ENCODE measurements at regions not wholly inside any gene's neighbourhood (a gene's known extent, or its start where the extent isn't known, plus 50 kb on each side); places are given as distances from the start of the nearest gene placed in this dataset.
"Not testable (repeated sequence)": the region's sequence is repeated elsewhere in the genome, so short reads cannot be mapped to it uniquely, and the experiment has no call there.

DNA sequence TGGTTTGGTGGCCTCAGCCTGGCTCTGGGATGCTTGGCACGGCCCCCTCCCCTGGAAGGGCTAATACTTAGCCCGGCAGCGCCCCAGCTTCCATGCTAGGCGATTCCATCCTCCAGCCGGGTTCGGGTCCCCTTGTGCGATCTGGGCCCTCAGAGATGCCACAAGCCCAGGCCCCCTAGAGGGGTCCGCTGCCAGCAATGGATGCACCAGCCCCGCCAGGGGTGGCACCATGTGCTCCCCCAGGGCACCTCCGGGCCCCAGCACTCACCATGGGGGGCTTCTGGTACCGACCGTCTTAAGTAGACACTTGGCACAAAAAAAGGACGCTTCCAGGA lies 125.7 kb upstream of the KCTD7 start:
- ATAC-seq (ENCODE audit: low FRiP score in 2 of 2) (no peak), DNase-seq (peak in 1 of 2 donors; percentile 62)
- H3K36me3 ChIP-seq: no peaks in the 10 kb centered on the region
- H3K27me3 ChIP-seq: peaks cover 0 to 9% (median 5%) of the 10 kb centered on the region in 4 donors
- no peaks in the 10 kb centered on the region for H3K9me3 ChIP-seq
- no peak overlapping the region for H3K27ac ChIP-seq
- WGBS, 2 donors: 84 to 97% methylated on average over 6 to 9 of the region's 13 CpGs
- no peak overlapping the region for H3K4me3 ChIP-seq
- TF ChIP-seq, protein P1, sequence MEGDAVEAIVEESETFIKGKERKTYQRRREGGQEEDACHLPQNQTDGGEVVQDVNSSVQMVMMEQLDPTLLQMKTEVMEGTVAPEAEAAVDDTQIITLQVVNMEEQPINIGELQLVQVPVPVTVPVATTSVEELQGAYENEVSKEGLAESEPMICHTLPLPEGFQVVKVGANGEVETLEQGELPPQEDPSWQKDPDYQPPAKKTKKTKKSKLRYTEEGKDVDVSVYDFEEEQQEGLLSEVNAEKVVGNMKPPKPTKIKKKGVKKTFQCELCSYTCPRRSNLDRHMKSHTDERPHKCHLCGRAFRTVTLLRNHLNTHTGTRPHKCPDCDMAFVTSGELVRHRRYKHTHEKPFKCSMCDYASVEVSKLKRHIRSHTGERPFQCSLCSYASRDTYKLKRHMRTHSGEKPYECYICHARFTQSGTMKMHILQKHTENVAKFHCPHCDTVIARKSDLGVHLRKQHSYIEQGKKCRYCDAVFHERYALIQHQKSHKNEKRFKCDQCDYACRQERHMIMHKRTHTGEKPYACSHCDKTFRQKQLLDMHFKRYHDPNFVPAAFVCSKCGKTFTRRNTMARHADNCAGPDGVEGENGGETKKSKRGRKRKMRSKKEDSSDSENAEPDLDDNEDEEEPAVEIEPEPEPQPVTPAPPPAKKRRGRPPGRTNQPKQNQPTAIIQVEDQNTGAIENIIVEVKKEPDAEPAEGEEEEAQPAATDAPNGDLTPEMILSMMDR (IDR thresholded peaks at IDR 0.05): no peak
- H3K4me1 ChIP-seq: peaks cover 4 to 10% (median 7%) of the 10 kb centered on the region in 4 donors

DNA sequence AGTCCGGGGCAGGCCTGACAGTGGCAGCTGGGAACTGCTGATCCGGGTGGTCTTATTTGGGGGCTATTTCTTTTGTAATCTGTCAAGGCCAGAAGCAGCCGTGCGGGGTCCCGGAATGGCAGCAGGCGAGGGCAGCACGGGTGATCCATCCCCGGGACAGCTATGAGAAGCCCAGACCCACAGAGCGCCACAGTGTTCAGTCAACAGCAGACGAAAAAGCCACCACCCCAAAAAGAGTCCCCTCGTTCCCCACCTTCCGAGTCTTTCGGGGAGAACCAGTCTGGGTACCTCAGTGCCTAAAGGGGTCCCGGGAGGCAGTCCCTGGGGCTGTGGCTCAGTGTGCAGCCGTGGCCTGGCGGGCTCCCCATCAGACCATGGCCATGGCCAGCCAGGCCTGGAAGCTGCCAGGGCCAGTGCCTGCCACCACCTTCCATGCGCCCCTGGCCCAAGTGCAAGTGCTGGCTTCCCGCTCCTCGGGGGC lies 125.1 kb upstream of the KCTD7 start:
- peaks cover 4 to 10% (median 7%) of the 10 kb centered on the region in 4 donors for H3K4me1 ChIP-seq
- ATAC-seq (ENCODE audit: low FRiP score in 2 of 2) (peak in 1 of 2 donors; percentile 37), DNase-seq (peak in 1 of 2 donors; percentile 67)
- TF ChIP-seq EP300 (IDR thresholded peaks at IDR 0.05): no peak
- H3K9me3 ChIP-seq: no peaks in the 10 kb centered on the region
- H3K36me3 ChIP-seq: no peaks in the 10 kb centered on the region
- peaks cover 0 to 9% (median 5%) of the 10 kb centered on the region in 4 donors for H3K27me3 ChIP-seq
- 88 to 91% methylated on average over 10 to 18 of the region's 19 CpGs for WGBS, 2 donors
- no peak overlapping the region for H3K27ac ChIP-seq
- H3K4me3 ChIP-seq: no peak overlapping the region

DNA sequence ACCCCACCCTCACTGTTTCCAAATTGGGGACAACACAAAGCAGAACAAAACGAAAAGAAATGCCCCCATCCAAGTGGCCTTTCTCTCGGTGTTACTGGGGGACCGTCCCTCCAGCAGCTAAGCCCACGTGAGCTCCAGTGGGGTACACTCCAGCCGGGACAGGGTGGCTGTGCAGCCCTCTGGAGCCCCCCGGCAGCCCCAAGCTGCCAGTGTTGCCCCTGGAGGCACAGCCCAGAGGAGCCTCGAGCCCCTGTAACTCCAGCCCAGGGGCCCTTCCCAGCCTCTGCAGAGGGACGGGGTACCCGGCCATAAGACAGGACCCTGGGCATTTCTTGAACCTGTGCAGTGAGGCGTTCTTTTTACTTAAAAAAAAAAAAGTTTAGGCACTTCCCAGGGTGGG lies 124.5 kb upstream of the KCTD7 start:
- TF ChIP-seq POLR2A (IDR thresholded peaks at IDR 0.05) (no peak), EP300 (IDR thresholded peaks at IDR 0.05) (no peak)
- peaks cover 0 to 9% (median 5%) of the 10 kb centered on the region in 4 donors for H3K27me3 ChIP-seq
- no peaks in the 10 kb centered on the region for H3K9me3 ChIP-seq
- 81 to 90% methylated on average over 3 to 10 of the region's 10 CpGs for WGBS, 2 donors
- H3K4me3 ChIP-seq: no peak overlapping the region
- no peaks in the 10 kb centered on the region for H3K36me3 ChIP-seq
- ATAC-seq (ENCODE audit: low FRiP score in 2 of 2) (no peak), DNase-seq (peak in 1 of 2 donors; percentile 50)
- H3K27ac ChIP-seq: no peak overlapping the region
- peaks cover 4 to 10% (median 7%) of the 10 kb centered on the region in 4 donors for H3K4me1 ChIP-seq

DNA sequence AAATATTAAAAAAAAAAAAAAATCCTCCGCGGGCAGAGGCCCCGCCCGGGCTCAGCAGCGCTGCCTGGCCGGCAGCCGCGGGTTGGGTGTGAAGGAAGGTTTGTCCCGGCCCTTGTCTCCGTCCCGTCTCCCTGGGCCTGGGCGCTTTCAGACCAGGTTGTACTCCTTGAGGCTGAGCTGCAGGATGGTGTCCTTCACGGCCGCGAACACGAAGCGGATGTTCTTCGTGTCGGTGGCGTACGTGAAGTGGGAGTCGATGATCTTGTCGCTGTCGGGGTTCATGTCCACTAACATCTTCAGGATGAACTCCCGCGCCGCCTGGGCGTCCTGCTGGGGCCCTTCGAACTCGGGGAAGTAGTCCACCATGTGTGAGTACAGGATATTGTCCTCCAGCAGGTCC lies 123.7 kb upstream of the KCTD7 start:
- peak in 1 of 2 donors; percentile 78 for DNase-seq

DNA sequence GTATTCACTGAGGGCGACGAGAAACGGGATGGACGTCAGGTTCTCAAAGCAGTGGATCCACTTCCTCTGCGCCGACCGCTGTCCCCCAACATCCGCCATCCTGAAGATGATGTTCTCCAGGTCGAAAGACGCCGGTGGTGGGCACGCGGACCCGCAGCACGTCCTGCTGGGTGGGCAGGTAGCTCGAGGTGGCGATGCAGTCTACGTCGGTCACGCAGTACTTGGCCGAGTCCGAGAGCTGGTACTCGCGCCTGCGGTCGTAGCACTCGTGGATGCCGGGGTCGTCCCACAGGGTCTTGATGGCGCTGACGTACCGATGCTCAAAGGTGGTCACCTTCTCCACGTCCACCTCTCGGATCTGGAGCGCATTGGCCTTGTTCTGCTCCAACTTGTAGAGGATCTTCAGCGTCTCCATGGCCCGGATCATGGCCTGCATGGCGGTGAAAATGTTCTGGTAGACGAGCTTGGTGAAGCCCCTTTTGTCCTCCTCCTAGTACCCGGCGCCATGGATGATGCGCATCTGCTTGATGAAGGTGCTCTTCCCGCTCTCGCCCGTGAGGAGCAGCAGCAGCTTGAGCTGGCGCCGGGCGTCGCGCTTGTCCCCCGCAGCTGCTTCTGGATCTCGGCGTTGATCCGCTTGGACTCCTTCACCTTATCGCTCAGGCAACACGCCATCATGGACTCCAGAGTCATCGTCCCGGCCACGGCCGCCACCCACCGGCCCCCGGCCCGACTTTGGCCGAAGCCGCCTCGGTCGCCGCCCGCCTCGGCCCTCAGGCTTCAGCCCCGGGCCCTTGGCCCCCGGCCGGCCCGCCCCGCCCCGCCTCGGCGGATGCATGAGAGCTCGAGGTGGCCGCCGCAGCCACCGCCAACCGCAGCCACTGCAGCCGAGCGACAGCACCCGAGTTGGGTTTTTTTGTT lies 122.9 kb upstream of the KCTD7 start:
- no peaks in the 10 kb centered on the region for H3K36me3 ChIP-seq
- peaks cover 0 to 9% (median 5%) of the 10 kb centered on the region in 4 donors for H3K27me3 ChIP-seq
- peaks cover 4 to 10% (median 7%) of the 10 kb centered on the region in 4 donors for H3K4me1 ChIP-seq
- ATAC-seq (ENCODE audit: low FRiP score in 2 of 2) (peak in 1 of 2 donors; percentile 65), DNase-seq (peak in 1 of 2 donors; percentile 89)
- whole genome bisulfite sequencing, 2 donors: 46 to 73% methylated on average over 63 to 86 of the region's 86 CpGs
- no peak for TF ChIP-seq POLR2A (IDR thresholded peaks at IDR 0.05)
- TF ChIP-seq, protein P1 (IDR thresholded peaks at IDR 0.05): no peak
- no peak for TF ChIP-seq EP300 (IDR thresholded peaks at IDR 0.05)
- no peak for TF ChIP-seq POLR2AphosphoS5 (IDR thresholded peaks at IDR 0.05)
- H3K9me3 ChIP-seq: no peaks in the 10 kb centered on the region
- H3K4me3 ChIP-seq: peak overlapping the region in 3 of 4 donors; percentile 23 to 43 (median 38)
- no peak overlapping the region for H3K27ac ChIP-seq

More for the DNA sequence above, 123.7 kb upstream of the KCTD7 start:
- TF ChIP-seq, protein P1 (IDR thresholded peaks at IDR 0.05): no peak
- TF ChIP-seq POLR2AphosphoS5 (IDR thresholded peaks at IDR 0.05): no peak
- no peak for TF ChIP-seq EP300 (IDR thresholded peaks at IDR 0.05)
- no peak for TF ChIP-seq POLR2A (IDR thresholded peaks at IDR 0.05)
- Histone ChIP-seq H3K4me1 (peaks cover 4 to 10% (median 7%) of the 10 kb centered on the region in 4 donors), H3K36me3 (no peaks in the 10 kb centered on the region), H3K27ac (no peak overlapping the region), H3K27me3 (peaks cover 0 to 9% (median 5%) of the 10 kb centered on the region in 4 donors), H3K4me3 (no peak overlapping the region), H3K9me3 (no peaks in the 10 kb centered on the region)
- ATAC-seq (ENCODE audit: low FRiP score in 2 of 2): no peak
- 95 to 97% methylated on average over 30 of the region's 30 CpGs for WGBS, 2 donors

DNA sequence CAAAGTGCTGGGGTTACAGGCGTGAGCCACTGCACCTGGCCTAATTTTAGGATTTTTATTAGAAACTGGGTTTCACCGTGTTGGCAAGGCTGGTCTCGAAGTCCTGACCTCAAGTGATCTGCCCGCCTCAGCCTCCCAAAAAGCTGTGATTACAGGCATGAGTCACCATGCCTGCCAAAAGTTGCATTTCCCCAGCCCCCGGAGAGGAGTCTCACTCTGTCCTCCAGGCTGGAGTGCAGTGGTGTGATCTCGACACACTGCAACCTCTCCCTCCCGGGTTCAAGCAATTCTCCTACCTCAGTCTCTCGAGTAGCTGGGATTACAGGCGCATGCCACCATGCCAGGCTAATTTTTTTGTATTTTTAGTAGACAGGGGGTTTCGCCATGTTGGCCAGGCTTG lies 122.0 kb upstream of the KCTD7 start:
- WGBS, 2 donors: 64 to 72% methylated on average over 5 to 10 of the region's 10 CpGs
- H3K27me3 ChIP-seq, H3K9me3 ChIP-seq, H3K4me1 ChIP-seq, DNase-seq, H3K4me3 ChIP-seq, H3K27ac ChIP-seq, H3K36me3 ChIP-seq: not testable (repeated sequence)
- peak in 1 of 2 donors; percentile 45 for ATAC-seq (ENCODE audit: low FRiP score in 2 of 2)

Data from upper lobe of left lung (tissue), 6 donors.